Sigmoid colon (tissue), 6 donors: ENCODE measurements at regions not wholly inside any gene's neighbourhood (a gene's known extent, or its start where the extent isn't known, plus 50 kb on each side); places are given as distances from the start of the nearest gene placed in this dataset.
A peak's percentile ranks its signal among the peaks of the same experiment; 100 is the strongest.
"Not testable (repeated sequence)": the region's sequence is repeated elsewhere in the genome, so short reads cannot be mapped to it uniquely, and the experiment has no call there.

Source experiments
- DNase-seq: peaks from one replicate; pipeline ENCODE4 v3.0.0-alpha.2; 2019
- H3K27ac ChIP-seq, 4 donors: fragments of 200-600 bp; sonication (generic); one replicate each; pipeline ENCODE4 v1.5.1; 2016 to 2019; ENCODE audit warnings: mild to moderate bottlenecking in 1 of 4
- H3K27me3 ChIP-seq, 3 donors: fragments of 200-600 bp; sonication (generic); one replicate each; pipeline ENCODE4 v1.5.1; 2019; ENCODE audit warnings: mild to moderate bottlenecking in 1 of 3
- H3K36me3 ChIP-seq, 4 donors: fragments of 200-600 bp; sonication (generic); one replicate each; pipeline ENCODE4 v1.5.1; 2016 to 2019
- H3K4me1 ChIP-seq, 4 donors: fragments of 200-600 bp; sonication (generic); one replicate each; pipeline ENCODE4 v1.5.1; 2017 to 2019
- H3K4me3 ChIP-seq, 4 donors: fragments of 200-600 bp; sonication (generic); one replicate each; pipeline ENCODE4 v1.5.1; 2017 to 2019; ENCODE audit warnings: mild to moderate bottlenecking in 2 of 4, moderate library complexity in 1 of 4
- H3K9me3 ChIP-seq, 4 donors: fragments of 200-600 bp in 3 of 4; sonication (generic) in 3 of 4; one replicate each; pipeline versions ENCODE4 v1.5.1 to v1.6.1; 2013 to 2019
- EP300 ChIP-seq, 4 donors: sonication (generic); formaldehyde crosslinking; IDR thresholded peaks; one replicate each; pipeline ENCODE4 v1.6.1; 2017; ENCODE audit warnings: antibody characterized with exemption in 4 of 4
- POLR2A ChIP-seq, 2 donors: fragments of 450-650 bp; IDR thresholded peaks; one replicate each; pipeline ENCODE4 v1.6.1; 2016; ENCODE audit warnings: antibody characterized with exemption in 2 of 2, mild to moderate bottlenecking in 2 of 2, moderate library complexity in 2 of 2
- POLR2AphosphoS5 ChIP-seq, 4 donors: sonication (generic); formaldehyde crosslinking; IDR thresholded peaks; one replicate each; pipeline ENCODE4 v1.6.1; 2017; ENCODE audit warnings: antibody characterized with exemption in 4 of 4
- WGBS, 2 donors: extraction: QIAGEN DNeasy Blood & Tissue Kit; methylation state at CpG; one replicate each; pipeline ENCODE4 v1.1.7; 2013; 5-methylcytosine and 5-hydroxymethylcytosine counted together
- intact Hi-C: fragments of 100-400 bp; cut with DNase I; formaldehyde crosslinking; loops from one replicate; pipeline ENCODE4 v1.15.1; 2023
- TF ChIP-seq, protein P1 (sequence below), 4 experiments: fragments of 450-650 bp in 3 of 4; fragments of 200-600 bp in 1 of 4; IDR thresholded peaks; one replicate each; pipeline ENCODE4 v1.5.1; 2016 to 2019; ENCODE audit warnings: antibody characterized with exemption in 4 of 4, mild to moderate bottlenecking in 3 of 4, moderate library complexity in 2 of 4
- donor health status: healthy with polysubstance abuse.
- donor health status: healthy.

DNA sequence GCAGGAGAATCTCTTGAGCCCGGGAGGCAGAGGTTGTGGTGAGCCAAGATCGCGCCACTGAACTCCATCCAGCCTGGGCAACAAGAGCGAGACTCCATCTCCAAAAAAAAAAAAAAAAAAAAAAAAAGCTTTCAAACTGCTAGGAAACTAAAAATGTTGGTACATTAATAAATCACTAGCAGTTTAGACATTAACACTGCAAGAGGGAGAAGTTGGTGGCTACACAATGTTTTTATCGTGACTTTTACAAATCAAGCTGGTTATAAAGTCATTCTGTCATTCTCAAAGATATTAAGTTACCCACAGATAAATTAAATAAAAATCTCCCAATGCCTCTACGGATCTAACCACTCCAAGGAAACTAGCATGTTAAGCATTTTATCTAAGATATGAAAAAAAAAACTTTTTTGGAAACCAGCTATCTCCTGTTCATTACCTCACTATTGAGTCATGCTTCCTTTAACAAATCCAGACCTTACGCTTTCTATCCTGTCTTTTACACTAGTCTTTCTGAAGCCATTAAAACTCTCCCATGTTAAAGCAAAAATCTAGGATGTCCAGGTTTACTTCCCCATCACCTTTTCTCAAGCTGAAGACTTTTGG, 85.9 kb upstream of the SMURF2 start:
- TF ChIP-seq POLR2A (IDR thresholded peaks at IDR 0.05) (no peak), EP300 (IDR thresholded peaks at IDR 0.05) (no peak), POLR2AphosphoS5 (IDR thresholded peaks at IDR 0.05) (no peak)
- TF ChIP-seq, protein P1, sequence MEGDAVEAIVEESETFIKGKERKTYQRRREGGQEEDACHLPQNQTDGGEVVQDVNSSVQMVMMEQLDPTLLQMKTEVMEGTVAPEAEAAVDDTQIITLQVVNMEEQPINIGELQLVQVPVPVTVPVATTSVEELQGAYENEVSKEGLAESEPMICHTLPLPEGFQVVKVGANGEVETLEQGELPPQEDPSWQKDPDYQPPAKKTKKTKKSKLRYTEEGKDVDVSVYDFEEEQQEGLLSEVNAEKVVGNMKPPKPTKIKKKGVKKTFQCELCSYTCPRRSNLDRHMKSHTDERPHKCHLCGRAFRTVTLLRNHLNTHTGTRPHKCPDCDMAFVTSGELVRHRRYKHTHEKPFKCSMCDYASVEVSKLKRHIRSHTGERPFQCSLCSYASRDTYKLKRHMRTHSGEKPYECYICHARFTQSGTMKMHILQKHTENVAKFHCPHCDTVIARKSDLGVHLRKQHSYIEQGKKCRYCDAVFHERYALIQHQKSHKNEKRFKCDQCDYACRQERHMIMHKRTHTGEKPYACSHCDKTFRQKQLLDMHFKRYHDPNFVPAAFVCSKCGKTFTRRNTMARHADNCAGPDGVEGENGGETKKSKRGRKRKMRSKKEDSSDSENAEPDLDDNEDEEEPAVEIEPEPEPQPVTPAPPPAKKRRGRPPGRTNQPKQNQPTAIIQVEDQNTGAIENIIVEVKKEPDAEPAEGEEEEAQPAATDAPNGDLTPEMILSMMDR (IDR thresholded peaks at IDR 0.05), result no peak
- intact Hi-C loops, result no loop called here
- DNase-seq, result no peak
- Histone ChIP-seq H3K27me3 (no peaks in the 10 kb centered on the region), H3K36me3 (peaks cover 0 to 26% (median 9%) of the 10 kb centered on the region in 4 donors), H3K9me3 (no peaks in the 10 kb centered on the region), H3K4me1 (no peaks in the 10 kb centered on the region), H3K27ac (no peak overlapping the region), H3K4me3 (no peak overlapping the region)
- WGBS, 2 donors, result 94 to 95% methylated on average over 7 of the region's 7 CpGs

DNA sequence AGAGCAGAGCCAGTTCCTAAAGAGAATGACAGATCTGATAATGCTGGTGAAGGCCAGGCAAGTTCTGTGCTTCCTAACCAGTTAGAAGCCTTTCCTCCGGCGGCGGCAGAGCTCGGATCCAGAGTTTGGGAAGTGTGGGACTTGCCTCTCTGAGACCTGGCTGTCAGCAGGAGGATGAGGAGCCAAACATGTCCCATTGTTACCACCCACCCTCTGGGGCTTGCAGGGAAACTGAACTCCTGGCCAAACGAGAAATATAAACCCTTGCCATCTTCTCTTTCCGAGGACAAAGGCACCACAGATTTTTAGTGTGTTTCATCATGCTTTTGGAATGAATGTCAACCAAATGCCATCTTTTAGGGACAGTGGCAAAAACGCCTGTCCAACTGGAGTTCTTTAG, 80.2 kb upstream of the SMURF2 start:
- 88% methylated on average over 7 of the region's 7 CpGs for WGBS, 2 donors
- TF ChIP-seq POLR2A (IDR thresholded peaks at IDR 0.05) (no peak), POLR2AphosphoS5 (IDR thresholded peaks at IDR 0.05) (no peak), EP300 (IDR thresholded peaks at IDR 0.05) (no peak)
- TF ChIP-seq, protein P1 (IDR thresholded peaks at IDR 0.05), result no peak
- intact Hi-C loops, result no loop called here
- DNase-seq, result no peak
- H3K36me3 ChIP-seq, result no peaks in the 10 kb centered on the region
- H3K4me3 ChIP-seq, result no peak overlapping the region
- H3K9me3 ChIP-seq, result no peaks in the 10 kb centered on the region
- no peaks in the 10 kb centered on the region for H3K27me3 ChIP-seq
- H3K27ac ChIP-seq, result peak overlapping the region; percentile 26 to 65 (median 46)
- H3K4me1 ChIP-seq, result peaks cover 0 to 7% (median 0%) of the 10 kb centered on the region in 4 donors

DNA sequence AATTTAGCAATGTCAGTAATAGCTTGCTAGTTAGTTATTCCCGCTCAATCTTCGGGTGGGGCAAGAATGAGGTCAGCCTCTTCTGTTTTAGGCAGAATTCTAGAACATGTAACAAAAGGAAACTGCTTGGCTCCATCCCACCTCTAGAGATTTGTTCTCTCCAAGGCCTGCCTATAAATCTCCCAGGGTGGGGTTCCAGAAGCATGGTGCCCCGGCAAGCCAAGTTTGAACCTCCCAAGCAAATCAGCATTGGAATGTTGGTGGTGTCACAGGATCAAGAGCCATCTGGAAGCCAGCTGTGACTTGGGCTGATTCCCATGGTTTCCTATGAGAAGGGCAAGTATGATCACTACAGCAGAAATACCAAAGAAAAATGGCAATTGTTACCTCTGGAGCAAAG, 79.8 kb upstream of the SMURF2 start:
- intact Hi-C loops, H3K4me3 ChIP-seq, H3K27me3 ChIP-seq, H3K36me3 ChIP-seq, H3K4me1 ChIP-seq, H3K9me3 ChIP-seq: not testable (repeated sequence)
- TF ChIP-seq POLR2AphosphoS5 (IDR thresholded peaks at IDR 0.05), result peak in 3 of 4 donors; percentile 17 to 38 (median 20)
- 79 to 85% methylated on average over 3 of the region's 3 CpGs for WGBS, 2 donors
- DNase-seq, result peak; percentile 87
- peak overlapping the region; percentile 46 to 65 (median 48) for H3K27ac ChIP-seq

DNA sequence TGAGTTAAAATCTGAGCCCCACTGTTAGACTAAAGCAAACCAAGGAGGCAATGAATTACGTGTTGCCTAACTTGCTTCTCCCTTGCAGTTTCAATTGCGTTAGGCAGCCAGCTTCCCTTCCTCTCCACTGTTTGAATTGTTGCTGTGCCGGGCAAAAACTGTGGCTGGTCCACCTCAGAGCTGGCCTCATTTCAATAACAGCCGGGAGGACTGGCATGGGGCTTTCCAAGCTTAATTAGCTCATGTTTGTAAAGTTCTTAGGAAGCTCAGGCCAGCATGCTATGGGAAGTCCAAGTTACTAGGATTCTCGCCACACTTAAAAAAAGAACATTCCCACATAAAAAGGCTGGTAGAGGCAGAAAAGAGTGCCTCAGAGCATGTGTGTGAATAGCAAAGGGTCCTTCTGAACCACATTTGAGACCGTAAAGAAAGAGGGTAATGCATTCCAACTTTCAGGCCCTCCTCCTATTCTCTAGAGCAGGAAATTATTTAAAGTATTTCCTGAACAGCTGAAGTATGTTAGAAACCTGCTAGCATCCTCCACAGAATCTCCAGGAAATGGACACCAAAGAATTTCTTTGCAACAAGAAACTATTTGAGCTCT, 79.0 kb upstream of the SMURF2 start:
- Histone ChIP-seq H3K9me3 (no peaks in the 10 kb centered on the region), H3K4me3 (no peak overlapping the region), H3K27ac (peak overlapping the region; percentile 12 to 65 (median 50)), H3K36me3 (no peaks in the 10 kb centered on the region), H3K27me3 (no peaks in the 10 kb centered on the region), H3K4me1 (peaks cover 0 to 7% (median 0%) of the 10 kb centered on the region in 4 donors)
- intact Hi-C loops, result no loop called here
- TF ChIP-seq POLR2AphosphoS5 (IDR thresholded peaks at IDR 0.05), result no peak
- no peak for TF ChIP-seq EP300 (IDR thresholded peaks at IDR 0.05)
- no peak for TF ChIP-seq POLR2A (IDR thresholded peaks at IDR 0.05)
- TF ChIP-seq, protein P1 (IDR thresholded peaks at IDR 0.05), result no peak
- DNase-seq, result no peak
- 37 to 61% methylated on average over 6 of the region's 6 CpGs for WGBS, 2 donors

DNA sequence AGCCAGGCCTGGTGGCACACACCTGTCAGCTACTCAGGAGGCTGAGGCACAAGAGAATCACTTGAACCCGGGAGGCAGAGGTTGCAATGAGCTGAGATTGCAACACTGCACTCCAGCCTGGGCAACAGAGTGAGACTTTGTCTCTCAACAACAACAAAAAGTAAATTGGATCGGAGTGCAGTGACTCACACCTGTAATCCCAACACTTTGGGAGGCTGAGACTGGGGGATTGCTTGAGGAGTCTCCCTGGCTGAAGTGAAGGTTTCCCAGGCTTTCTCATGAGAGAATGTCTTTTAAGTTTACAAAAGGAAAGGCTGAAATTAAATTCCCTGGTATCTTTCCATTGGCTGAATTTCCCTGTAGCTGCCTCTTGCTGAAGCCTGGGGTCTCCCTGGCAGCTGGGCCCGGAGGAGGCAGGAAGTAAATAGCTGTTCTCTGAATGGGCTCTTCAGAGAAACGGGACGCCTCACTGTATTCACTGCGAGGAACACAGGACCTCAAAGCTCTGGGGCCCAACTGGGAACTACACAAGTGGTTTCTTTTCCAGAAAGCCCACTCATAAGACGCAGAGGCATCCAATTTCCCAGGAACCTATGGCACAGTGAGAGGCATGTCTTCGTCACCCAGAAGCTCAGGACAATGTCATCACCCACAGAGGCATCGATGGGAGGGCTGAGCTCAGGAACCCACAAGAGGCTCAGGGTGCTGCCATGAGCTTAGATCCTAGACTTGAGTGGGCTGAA, 77.4 kb upstream of the SMURF2 start:
- DNase-seq, result no peak
- Histone ChIP-seq H3K9me3 (no peaks in the 10 kb centered on the region), H3K4me1 (peaks cover 0 to 7% (median 0%) of the 10 kb centered on the region in 4 donors), H3K4me3 (no peak overlapping the region), H3K27me3 (no peaks in the 10 kb centered on the region), H3K36me3 (no peaks in the 10 kb centered on the region), H3K27ac (peak overlapping the region in 2 of 4 donors; percentile 20 to 57)
- 74 to 82% methylated on average over 9 of the region's 9 CpGs for WGBS, 2 donors
- TF ChIP-seq POLR2AphosphoS5 (IDR thresholded peaks at IDR 0.05) (no peak), POLR2A (IDR thresholded peaks at IDR 0.05) (no peak), EP300 (IDR thresholded peaks at IDR 0.05) (no peak)
- TF ChIP-seq, protein P1 (IDR thresholded peaks at IDR 0.05), result no peak
- intact Hi-C loops, result no loop called here
